VCaP (cell line): ENCODE measurements at regions not wholly inside any gene's neighbourhood (a gene's known extent, or its start where the extent isn't known, plus 50 kb on each side); places are given as distances from the start of the nearest gene placed in this dataset.

Experiments used
- H3K27ac ChIP-seq: fragments of 450-650 bp; 2 replicates; pipeline ENCODE4 v1.5.1; 2017
- TF ChIP-seq, protein P1 (sequence below): fragments of 450-650 bp; conservative IDR thresholded peaks from 2 replicates; pipeline ENCODE4 v1.5.1; 2017; ENCODE audit warnings: mild to moderate bottlenecking, moderate library complexity

DNA sequence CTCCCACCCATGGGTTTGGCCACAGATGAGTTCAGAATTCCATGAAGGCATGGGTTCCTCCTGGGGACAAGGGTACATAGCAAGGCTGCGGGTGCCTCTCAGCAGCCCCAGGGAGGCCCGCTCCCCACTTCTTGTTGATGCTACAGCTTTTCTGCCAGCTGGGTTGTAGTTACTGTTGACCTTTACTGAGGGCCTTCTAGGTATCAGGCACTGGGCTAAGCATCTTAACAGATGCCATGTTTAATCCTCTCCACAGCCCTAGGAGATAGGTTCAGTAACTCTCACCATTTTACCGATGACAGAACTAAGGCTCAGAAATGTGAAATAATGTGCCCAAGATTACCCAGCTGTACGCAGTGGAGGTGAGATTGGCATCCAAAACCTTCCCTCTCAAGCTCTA lies 54.3 kb upstream of the DLX4 start:
- TF ChIP-seq, protein P1, sequence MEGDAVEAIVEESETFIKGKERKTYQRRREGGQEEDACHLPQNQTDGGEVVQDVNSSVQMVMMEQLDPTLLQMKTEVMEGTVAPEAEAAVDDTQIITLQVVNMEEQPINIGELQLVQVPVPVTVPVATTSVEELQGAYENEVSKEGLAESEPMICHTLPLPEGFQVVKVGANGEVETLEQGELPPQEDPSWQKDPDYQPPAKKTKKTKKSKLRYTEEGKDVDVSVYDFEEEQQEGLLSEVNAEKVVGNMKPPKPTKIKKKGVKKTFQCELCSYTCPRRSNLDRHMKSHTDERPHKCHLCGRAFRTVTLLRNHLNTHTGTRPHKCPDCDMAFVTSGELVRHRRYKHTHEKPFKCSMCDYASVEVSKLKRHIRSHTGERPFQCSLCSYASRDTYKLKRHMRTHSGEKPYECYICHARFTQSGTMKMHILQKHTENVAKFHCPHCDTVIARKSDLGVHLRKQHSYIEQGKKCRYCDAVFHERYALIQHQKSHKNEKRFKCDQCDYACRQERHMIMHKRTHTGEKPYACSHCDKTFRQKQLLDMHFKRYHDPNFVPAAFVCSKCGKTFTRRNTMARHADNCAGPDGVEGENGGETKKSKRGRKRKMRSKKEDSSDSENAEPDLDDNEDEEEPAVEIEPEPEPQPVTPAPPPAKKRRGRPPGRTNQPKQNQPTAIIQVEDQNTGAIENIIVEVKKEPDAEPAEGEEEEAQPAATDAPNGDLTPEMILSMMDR = no peak
- no peak overlapping the region for H3K27ac ChIP-seq

DNA sequence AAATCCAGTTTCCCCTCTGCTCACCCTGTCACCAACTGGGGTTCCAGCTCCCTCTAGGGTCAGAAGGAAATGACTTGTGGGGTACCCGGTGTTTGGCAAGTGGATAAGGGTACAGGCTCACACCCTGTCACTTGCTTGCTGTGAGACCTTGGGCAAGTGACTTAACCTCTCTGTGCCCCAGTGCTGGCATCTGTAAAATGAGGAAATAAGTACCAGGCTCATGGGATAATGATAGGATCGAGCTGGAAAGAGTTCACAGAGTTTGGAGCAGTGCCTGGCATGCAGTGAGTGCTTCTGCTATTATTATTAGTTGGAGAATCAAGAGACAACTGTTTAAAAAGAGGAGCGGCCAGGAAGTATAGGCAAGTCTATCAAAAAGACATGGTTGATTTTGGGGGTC lies 53.7 kb upstream of the DLX4 start:
- H3K27ac ChIP-seq = no peak overlapping the region
- TF ChIP-seq, protein P1 = no peak

- TF ChIP-seq, protein P1 = no peak
- H3K27ac ChIP-seq = no peak overlapping the region
These were observed 53.3 kb upstream of the DLX4 start for GRCh38 chr17:49915670-49916069.

DNA sequence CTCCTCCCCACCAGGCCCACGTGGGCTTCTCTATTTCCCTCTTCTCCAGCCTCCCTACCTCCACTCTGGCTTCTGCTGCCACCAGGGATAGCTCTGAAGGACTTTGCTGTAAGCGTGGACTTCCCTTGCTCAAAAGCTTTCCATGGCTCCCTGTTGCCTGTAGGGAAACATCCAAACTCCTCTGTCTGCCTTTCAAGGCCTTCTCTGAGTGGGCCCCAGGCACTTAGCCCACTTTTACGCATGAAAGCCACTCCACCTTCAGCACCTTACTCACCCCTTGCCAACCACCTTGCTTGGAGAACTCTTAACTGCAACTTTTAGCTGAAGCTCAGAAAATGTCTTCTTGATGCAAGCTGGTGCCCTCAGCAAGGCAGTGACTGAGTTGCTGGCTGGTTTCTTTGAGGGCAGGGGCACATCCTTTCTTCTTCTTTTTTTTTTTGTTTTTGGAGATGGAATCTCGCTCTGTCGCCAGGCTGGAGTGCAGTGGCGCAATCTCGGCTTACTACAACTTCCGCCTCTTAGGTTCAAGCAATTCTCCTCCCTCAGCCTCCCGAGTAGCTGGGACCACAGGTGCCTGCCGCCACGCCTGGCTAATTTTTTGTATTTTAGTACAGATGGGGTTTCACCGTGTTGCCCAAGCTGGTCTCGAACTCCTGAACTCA lies 52.0 kb upstream of the DLX4 start:
- TF ChIP-seq, protein P1 = no peak

GRCh38 chr17:49918591-49918990 lies 50.4 kb upstream of the DLX4 start:
- TF ChIP-seq, protein P1 = no peak
- no peak overlapping the region for H3K27ac ChIP-seq

More for the DNA sequence above, 52.0 kb upstream of the DLX4 start:
- no peak overlapping the region for H3K27ac ChIP-seq
